Activated CD4-positive, alpha-beta memory T cell treated with anti-CD3 and anti-CD28 coated beads, Interleukin-2, amount 10 ng/mL, durations not matched to agents 7 days and 5 days (primary cell): ENCODE measurements at regions not wholly inside any gene's neighbourhood (a gene's known extent, or its start where the extent isn't known, plus 50 kb on each side); places are given as distances from the start of the nearest gene placed in this dataset.

Experiments
- CTCF ChIA-PET: fragments of 350-600 bp; sonication (Branson Sonifier 250); formaldehyde crosslinking; loops from one replicate; lab custom pipeline; 2021; ENCODE audit warnings: antibody characterized with exemption, inconsistent platforms; lab: Charles Lee
- POLR2A ChIA-PET: fragments of 350-600 bp; sonication (Branson Sonifier 250); formaldehyde crosslinking; loops from one replicate; lab custom pipeline; 2021; ENCODE audit warnings: antibody characterized with exemption; lab: Charles Lee
- DNase-seq: peaks from one replicate; pipeline ENCODE4 v3.0.0-alpha.2; 2020
- H3K27ac Mint-ChIP-seq: one replicate; pipeline ENCODE4 v1.8.0; 2021; ENCODE audit warnings: mild to moderate bottlenecking, mixed read lengths
- H3K27me3 Mint-ChIP-seq: one replicate; pipeline ENCODE4 v1.8.0; 2021; ENCODE audit warnings: mixed read lengths
- H3K36me3 Mint-ChIP-seq: one replicate; pipeline ENCODE4 v1.8.0; 2021; ENCODE audit warnings: low read depth, mixed read lengths
- H3K4me1 Mint-ChIP-seq: one replicate; pipeline ENCODE4 v1.8.0; 2021; ENCODE audit warnings: mixed read lengths
- H3K4me3 Mint-ChIP-seq: one replicate; pipeline ENCODE4 v1.8.0; 2021; ENCODE audit warnings: mild to moderate bottlenecking, mixed read lengths
- H3K9me3 Mint-ChIP-seq: one replicate; pipeline ENCODE4 v1.8.0; 2021; ENCODE audit warnings: mixed read lengths

DNA sequence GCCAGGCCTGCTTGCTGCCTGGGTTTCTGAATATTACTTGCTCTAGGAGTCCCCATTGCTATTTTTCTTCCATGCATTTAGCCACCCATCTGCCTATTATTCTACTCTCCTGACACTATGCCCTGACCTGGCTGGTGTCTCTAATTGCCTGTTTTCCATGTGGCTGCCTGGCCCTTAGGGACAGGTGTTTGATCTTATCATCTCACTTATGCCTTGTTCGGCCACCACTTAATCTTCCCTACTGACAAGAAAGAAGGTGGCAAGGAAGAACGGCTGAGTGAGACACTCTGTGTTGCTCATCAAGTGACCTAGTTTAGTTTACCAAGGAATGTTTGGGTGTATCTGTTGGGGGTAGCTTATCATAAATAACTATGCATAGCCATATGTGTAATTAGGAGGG, 50.4 kb upstream of the RAPH1 start:
- no peaks in the 10 kb centered on the region for H3K36me3 Mint-ChIP-seq
- peaks cover 46% of the 10 kb centered on the region for H3K27me3 Mint-ChIP-seq
- DNase-seq = no peak
- H3K4me1 Mint-ChIP-seq = peaks cover 29% of the 10 kb centered on the region
- no peaks in the 10 kb centered on the region for H3K9me3 Mint-ChIP-seq
- H3K27ac Mint-ChIP-seq = no peak overlapping the region
- no peak overlapping the region for H3K4me3 Mint-ChIP-seq
- CTCF ChIA-PET = no interaction called here
- POLR2A ChIA-PET = no interaction called here

DNA sequence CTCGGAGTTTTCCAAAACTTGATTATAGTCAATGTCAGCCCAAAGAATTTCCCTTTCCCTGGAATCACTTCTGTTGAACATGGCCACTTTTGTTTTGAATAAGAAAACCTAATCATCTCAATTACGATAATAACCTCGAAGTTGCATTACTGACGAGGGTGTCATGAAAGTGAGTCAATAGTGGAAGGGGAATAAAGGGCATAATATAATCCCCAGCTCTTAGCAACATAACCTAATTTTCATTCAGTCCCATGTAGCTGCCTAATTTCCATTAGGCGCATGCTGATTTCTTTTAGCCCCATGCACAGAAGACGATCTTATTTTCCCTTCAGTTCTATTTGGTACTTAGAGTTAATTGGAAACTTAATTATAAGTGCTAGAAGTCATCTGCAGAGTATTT, 51.1 kb upstream of the RAPH1 start:
- H3K27ac Mint-ChIP-seq = no peak overlapping the region
- H3K27me3 Mint-ChIP-seq = peaks cover 47% of the 10 kb centered on the region
- H3K36me3 Mint-ChIP-seq = no peaks in the 10 kb centered on the region
- DNase-seq = no peak
- H3K9me3 Mint-ChIP-seq = no peaks in the 10 kb centered on the region
- CTCF ChIA-PET = no interaction called here
- peaks cover 26% of the 10 kb centered on the region for H3K4me1 Mint-ChIP-seq
- POLR2A ChIA-PET = no interaction called here
- H3K4me3 Mint-ChIP-seq = no peak overlapping the region

DNA sequence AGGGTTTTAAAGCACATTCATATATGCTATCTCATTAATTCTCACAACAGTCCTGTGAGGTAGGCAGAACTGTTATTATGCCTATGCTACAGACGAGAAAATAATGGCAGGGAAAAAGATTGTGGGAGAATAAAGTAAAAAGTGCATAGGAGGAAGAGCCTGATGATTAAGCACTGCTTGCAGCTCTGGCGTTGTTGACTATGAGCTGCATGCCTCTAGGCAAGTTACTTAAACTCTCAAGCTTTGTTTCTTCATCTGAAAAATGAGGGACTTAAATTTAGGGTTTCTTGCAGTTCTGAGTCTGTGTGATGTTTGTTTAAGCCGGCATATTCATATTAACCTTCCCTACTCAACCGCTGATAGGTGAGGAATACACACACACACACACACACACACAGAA, 51.6 kb upstream of the RAPH1 start:
- Mint-ChIP-seq H3K27me3 (peaks cover 49% of the 10 kb centered on the region), H3K4me3 (no peak overlapping the region), H3K4me1 (peaks cover 26% of the 10 kb centered on the region), H3K36me3 (no peaks in the 10 kb centered on the region), H3K9me3 (no peaks in the 10 kb centered on the region), H3K27ac (no peak overlapping the region)
- ChIA-PET POLR2A (no interaction called here), CTCF (no interaction called here)
- DNase-seq = no peak

DNA sequence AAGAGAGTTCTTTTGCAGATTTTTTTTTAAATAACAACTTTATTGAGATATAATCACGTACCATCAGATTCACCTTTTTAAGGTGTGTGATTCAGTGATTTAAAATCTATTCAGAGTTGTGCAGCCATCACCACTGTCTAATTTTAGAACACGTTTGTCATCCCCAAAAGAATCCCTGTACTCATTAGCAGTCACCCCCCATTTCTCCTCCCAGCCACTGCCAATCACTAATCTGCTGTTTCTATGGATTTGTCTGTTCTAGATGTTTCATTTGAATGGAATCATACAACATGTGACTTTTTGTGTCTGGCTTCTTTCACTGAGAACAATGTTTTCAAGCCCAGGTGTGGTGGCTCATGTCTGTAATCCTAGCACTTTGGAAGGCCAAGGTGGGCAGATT, 55.4 kb upstream of the RAPH1 start:
- CTCF ChIA-PET = no interaction called here
- Mint-ChIP-seq H3K27me3 (peaks cover 30% of the 10 kb centered on the region), H3K9me3 (no peaks in the 10 kb centered on the region), H3K36me3 (no peaks in the 10 kb centered on the region), H3K27ac (no peak overlapping the region), H3K4me3 (no peak overlapping the region), H3K4me1 (peaks cover 6% of the 10 kb centered on the region)
- POLR2A ChIA-PET = no interaction called here
- no peak for DNase-seq

DNA sequence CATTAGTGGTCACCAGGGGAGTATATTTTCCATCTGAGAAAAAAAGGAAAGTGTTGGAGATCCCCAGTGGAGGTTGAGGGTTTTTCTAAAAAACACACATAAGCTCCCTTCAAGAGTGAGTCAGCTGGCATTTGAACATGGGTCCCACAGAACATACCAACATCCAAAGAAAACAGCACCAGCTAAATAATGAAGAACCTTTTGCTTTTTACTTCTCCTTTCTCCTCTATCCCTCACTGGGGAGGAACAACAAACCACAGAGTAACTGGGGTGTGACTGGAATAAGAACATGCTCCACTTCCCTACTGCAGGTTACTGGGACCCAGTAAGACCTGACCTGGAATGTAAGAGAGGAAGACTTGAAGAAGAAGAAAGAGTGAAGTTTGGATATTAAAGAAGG, 56.5 kb upstream of the RAPH1 start:
- no peaks in the 10 kb centered on the region for H3K36me3 Mint-ChIP-seq
- H3K27me3 Mint-ChIP-seq = peaks cover 27% of the 10 kb centered on the region
- ChIA-PET CTCF (no interaction called here), POLR2A (no interaction called here)
- no peaks in the 10 kb centered on the region for H3K4me1 Mint-ChIP-seq
- no peak overlapping the region for H3K27ac Mint-ChIP-seq
- H3K9me3 Mint-ChIP-seq = no peaks in the 10 kb centered on the region
- no peak for DNase-seq
- H3K4me3 Mint-ChIP-seq = no peak overlapping the region

DNA sequence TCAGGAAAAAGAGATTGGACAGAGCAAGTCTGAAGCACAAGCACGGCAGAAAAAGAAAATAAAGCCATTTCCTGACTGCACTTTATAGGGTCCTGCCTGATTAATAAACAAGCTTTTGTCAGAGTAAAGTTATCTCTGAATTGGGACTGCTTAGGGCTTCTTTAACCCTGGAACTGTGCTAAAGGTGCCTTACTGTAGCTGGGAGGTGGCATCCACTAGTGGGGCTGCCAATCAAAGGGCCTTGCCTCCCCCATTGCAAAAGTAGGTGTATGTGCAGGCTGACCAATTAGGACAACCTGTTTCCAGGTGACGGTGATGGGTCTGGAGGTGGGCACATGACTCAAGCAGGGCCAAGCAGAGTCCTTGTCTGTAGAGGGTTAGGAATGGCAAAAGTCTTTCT, 57.4 kb upstream of the RAPH1 start:
- POLR2A ChIA-PET = no interaction called here

DNA sequence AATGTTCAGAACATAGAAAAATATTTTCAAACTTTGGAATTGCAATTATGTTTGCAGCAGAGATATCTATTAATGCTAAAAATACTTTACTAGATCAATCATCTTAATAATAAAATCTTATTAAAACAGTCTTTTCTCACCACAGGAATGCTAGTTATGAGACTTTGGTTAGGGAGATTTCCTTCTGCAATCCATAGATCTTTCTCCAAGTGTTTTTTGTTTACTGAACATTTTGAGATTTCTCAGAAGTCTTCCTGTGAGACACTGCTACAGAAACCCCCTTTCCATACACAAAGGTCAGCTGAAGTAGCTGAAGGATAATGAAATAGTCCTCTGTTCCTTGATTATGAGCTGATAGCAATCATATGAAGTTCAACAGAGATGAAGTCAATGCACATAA, 59.4 kb upstream of the RAPH1 start:
- CTCF ChIA-PET = no interaction called here

More for the DNA sequence above, 57.4 kb upstream of the RAPH1 start:
- no peak overlapping the region for H3K4me3 Mint-ChIP-seq
- CTCF ChIA-PET = no interaction called here
- H3K27ac Mint-ChIP-seq = no peak overlapping the region
- DNase-seq = no peak
- peaks cover 2% of the 10 kb centered on the region for H3K4me1 Mint-ChIP-seq
- H3K27me3 Mint-ChIP-seq = peaks cover 28% of the 10 kb centered on the region
- no peaks in the 10 kb centered on the region for H3K36me3 Mint-ChIP-seq
- no peaks in the 10 kb centered on the region for H3K9me3 Mint-ChIP-seq

DNA sequence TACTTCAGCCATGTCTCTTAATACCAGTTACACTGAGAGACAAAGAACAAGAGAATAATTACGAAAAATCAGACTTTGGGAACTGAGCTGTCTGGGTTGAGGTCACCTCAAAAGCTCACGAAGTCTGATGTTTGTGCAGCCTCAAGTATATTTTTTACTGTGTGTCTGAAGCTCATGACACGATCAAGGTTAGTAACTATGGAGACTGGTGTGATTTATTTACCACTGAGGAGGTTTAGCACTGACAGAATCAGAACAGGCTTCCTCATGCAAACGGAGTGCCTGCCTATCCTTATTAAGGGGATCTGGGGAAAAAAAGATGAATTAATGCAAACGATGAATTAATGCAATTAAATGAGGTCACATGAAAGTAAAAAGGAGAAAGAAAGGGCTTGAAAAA, 61.1 kb upstream of the RAPH1 start:
- H3K4me3 Mint-ChIP-seq = no peak overlapping the region
- peaks cover 27% of the 10 kb centered on the region for H3K4me1 Mint-ChIP-seq
- peaks cover 4% of the 10 kb centered on the region for H3K36me3 Mint-ChIP-seq
- ChIA-PET POLR2A (interaction anchor here (1.1 kb wide), 1 partner anchor 13 kb away, joined by 3 read pairs; no protein-coding TSS in a partner anchor), CTCF (no interaction called here)
- H3K27me3 Mint-ChIP-seq = peaks cover 33% of the 10 kb centered on the region
- no peak overlapping the region for H3K27ac Mint-ChIP-seq
- DNase-seq = no peak
- no peaks in the 10 kb centered on the region for H3K9me3 Mint-ChIP-seq

More for the DNA sequence above, 59.4 kb upstream of the RAPH1 start:
- no peak overlapping the region for H3K27ac Mint-ChIP-seq
- DNase-seq = no peak
- peaks cover 4% of the 10 kb centered on the region for H3K36me3 Mint-ChIP-seq
- peaks cover 34% of the 10 kb centered on the region for H3K27me3 Mint-ChIP-seq
- H3K9me3 Mint-ChIP-seq = no peaks in the 10 kb centered on the region
- H3K4me1 Mint-ChIP-seq = peaks cover 21% of the 10 kb centered on the region
- POLR2A ChIA-PET = interaction anchor here (1.0 kb wide), 1 partner anchor 101 kb away, joined by 4 read pairs; no protein-coding TSS in a partner anchor
- H3K4me3 Mint-ChIP-seq = no peak overlapping the region

DNA sequence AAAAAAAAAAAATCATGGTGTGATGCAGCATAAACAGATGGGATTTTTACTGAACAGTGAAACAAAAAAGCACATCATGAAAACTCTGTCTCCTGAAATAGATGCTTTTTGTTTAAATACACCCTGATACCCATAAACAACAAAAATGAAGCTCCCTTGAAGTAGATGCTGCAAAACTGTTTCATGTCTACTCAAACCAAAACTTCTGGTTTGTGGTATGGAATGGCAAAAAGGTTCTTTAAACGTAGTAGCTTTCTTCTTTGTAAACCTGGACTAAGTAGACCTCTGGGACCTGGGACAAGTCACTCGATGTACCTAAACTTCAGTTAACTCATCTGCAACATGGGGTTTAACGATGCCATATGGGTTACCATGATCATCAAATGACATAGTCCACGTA, 64.4 kb upstream of the RAPH1 start:
- H3K27ac Mint-ChIP-seq = no peak overlapping the region
- peaks cover 27% of the 10 kb centered on the region for H3K4me1 Mint-ChIP-seq
- H3K4me3 Mint-ChIP-seq = no peak overlapping the region
- DNase-seq = no peak
- H3K9me3 Mint-ChIP-seq = no peaks in the 10 kb centered on the region
- CTCF ChIA-PET = interaction anchor here (0.6 to 0.7 kb wide), 3 partner anchors 25 to 214 kb away, joined by 3 read pairs; no protein-coding TSS in a partner anchor
- H3K36me3 Mint-ChIP-seq = peaks cover 4% of the 10 kb centered on the region
- POLR2A ChIA-PET = interaction anchor here (0.7 to 1.6 kb wide), 5 partner anchors 15 to 121 kb away, joined by 3 to 5 read pairs (median 4); no protein-coding TSS in a partner anchor
- H3K27me3 Mint-ChIP-seq = peaks cover 48% of the 10 kb centered on the region

DNA sequence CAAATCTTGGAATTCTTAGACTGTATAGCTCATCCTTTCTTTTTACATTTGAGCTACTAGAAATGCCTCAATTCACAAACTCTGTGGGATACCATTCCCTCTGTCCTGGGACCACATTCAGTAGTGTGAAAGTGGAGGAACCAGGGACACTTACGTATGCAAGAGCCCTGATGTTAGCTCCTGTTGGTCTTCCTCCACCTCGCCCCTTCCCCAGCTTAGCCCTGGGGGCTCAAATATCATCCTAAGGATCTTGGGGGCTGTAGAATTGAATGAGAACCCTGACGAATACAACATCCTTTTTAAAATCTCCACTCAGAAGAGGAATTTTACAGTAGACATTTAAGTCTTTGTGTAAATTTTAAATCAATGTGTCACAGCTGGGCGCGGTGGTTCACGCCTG, 65.2 kb upstream of the RAPH1 start:
- Mint-ChIP-seq H3K9me3 (no peaks in the 10 kb centered on the region), H3K27me3 (peaks cover 44% of the 10 kb centered on the region)
- POLR2A ChIA-PET = interaction anchor here (1.2 kb wide), 2 partner anchors 67 to 120 kb away, joined by 4 read pairs; no protein-coding TSS in a partner anchor

DNA sequence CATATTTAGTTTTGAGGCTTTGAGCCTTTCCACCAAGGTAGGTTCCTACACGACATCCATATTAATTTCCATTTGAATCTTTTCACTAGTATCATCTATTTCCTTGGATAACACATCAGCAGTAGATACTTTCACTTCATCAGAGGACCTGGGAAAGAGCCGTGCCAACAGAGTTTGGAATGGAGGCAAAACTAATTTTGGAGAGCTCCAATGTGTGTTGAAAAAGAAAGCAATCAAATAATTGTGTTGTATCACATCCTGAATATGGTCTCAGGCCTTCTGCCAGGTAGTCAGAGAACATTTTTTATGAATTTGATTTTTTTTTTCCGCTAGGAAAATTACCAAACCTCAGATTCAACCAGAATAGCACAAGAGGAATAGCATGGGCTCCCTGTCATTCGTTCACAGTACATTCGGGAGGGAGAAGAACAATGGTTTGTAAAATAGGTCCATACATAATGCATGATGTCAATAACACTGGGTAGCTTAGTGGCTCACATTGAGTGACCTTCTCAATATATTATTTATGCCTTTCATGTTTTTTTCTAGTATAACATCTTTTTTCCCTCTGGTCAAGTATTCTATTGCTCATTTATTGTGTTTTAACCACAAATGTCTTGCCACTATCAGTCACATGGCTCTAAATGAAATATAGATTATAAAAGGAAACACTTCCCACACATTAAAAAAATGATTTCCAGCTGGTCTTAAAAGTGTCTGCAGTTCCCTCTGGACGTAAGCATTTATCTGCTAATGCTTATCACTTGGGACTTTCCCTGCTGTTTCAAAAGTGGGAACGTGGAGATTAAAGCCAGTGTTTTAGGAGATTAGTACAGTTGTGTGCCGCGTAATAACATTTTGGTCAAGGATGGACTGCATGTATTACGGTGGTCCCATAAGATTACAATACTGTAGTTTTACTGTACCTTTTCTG, 68.6 kb upstream of the RAPH1 start:
- peaks cover 31% of the 10 kb centered on the region for H3K27me3 Mint-ChIP-seq
- H3K9me3 Mint-ChIP-seq = no peaks in the 10 kb centered on the region
- ChIA-PET POLR2A (no interaction called here), CTCF (no interaction called here)
- H3K4me1 Mint-ChIP-seq = peaks cover 15% of the 10 kb centered on the region
- no peak overlapping the region for H3K27ac Mint-ChIP-seq
- H3K36me3 Mint-ChIP-seq = no peaks in the 10 kb centered on the region
- DNase-seq = no peak
- no peak overlapping the region for H3K4me3 Mint-ChIP-seq

More for the DNA sequence above, 65.2 kb upstream of the RAPH1 start:
- CTCF ChIA-PET = interaction anchor here (0.7 kb wide), 1 partner anchor 24 kb away, joined by 3 read pairs; no protein-coding TSS in a partner anchor
- Mint-ChIP-seq H3K36me3 (peaks cover 4% of the 10 kb centered on the region), H3K27ac (no peak overlapping the region), H3K4me1 (peaks cover 27% of the 10 kb centered on the region), H3K4me3 (no peak overlapping the region)
- DNase-seq = no peak

DNA sequence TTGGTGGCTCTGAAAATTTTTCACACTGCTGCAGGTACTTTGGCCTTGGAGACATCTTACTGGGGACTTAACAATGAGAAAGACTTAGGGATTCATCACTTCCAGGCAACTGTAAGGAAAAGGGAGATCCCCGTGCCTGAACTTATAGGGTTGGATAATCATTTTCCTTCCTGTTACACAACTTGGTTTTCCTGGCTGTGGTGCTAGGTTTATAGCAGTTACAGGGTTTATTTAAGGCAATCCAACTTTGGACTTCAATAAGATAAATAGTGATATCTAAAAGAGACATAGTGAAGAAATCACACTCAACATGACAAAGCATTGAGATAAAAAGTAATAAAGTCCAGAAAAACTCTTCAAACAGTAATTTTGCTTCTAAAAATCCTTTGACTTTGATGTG, 70.2 kb upstream of the RAPH1 start:
- DNase-seq = no peak
- Mint-ChIP-seq H3K36me3 (no peaks in the 10 kb centered on the region), H3K9me3 (no peaks in the 10 kb centered on the region), H3K4me3 (no peak overlapping the region), H3K27ac (no peak overlapping the region), H3K4me1 (peaks cover under 1% of the 10 kb centered on the region), H3K27me3 (peaks cover 29% of the 10 kb centered on the region)
- POLR2A ChIA-PET = no interaction called here
- CTCF ChIA-PET = no interaction called here

DNA sequence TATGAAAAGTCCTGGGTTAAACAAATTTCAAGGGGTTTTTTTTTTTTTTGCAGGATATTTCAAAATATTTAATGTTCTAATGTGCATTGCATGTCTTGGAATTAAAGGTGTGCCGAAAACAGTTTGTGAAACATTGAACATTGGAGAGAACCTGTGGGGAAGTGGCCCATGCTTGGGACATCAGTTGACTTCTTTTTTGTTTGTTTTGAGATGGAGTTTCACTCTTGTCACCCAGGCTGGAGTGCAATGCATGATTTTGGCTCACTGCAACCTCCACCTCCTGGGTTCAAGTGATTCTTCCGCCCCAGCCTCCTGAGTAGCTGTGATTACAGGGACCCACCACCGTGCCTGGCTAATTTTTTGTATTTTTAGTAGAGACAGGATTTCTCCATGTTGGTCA, 71.0 kb upstream of the RAPH1 start:
- Mint-ChIP-seq H3K27ac (no peak overlapping the region), H3K4me1 (no peaks in the 10 kb centered on the region), H3K4me3 (no peak overlapping the region), H3K36me3 (no peaks in the 10 kb centered on the region), H3K9me3 (no peaks in the 10 kb centered on the region), H3K27me3 (peaks cover 26% of the 10 kb centered on the region)
- POLR2A ChIA-PET = no interaction called here
- CTCF ChIA-PET = no interaction called here
- DNase-seq = no peak
